BJ (cell line): ENCODE measurements at regions not wholly inside any gene's neighbourhood (a gene's known extent, or its start where the extent isn't known, plus 50 kb on each side); places are given as distances from the start of the nearest gene placed in this dataset.

Source experiments
- CTCF ChIA-PET: fragments of 350-600 bp; formaldehyde crosslinking; extraction: SDS; loops from one replicate; lab custom pipeline; 2021; ENCODE audit warnings: antibody characterized with exemption, inconsistent platforms; lab: Yijun Ruan, JAX
- POLR2A ChIA-PET: fragments of 300-600 bp; sonication (Branson Sonifier 250); formaldehyde crosslinking; extraction: SDS; loops from one replicate; lab custom pipeline; 2021; ENCODE audit warnings: antibody characterized with exemption; lab: Charles Lee
- DNase-seq: peaks from one replicate; pipeline ENCODE4 v3.0.0-alpha.2; 2011; ENCODE audit warnings: low read depth
- H3K27me3 ChIP-seq: 2 replicates; pipeline ENCODE4 v1.6.0; 2011; ENCODE audit warnings: low read length; ENCODE audit not compliant: control insufficient read depth, insufficient read depth
- H3K36me3 ChIP-seq: 2 replicates; pipeline ENCODE4 v1.5.1; 2011; ENCODE audit warnings: low read length; ENCODE audit not compliant: control insufficient read depth, insufficient read depth
- H3K4me3 ChIP-seq: 2 replicates; pipeline ENCODE4 v1.5.1; 2011; ENCODE audit warnings: low read depth, mild to moderate bottlenecking, control low read depth, low read length
- TF ChIP-seq, protein P1 (sequence below): IDR thresholded peaks from 2 replicates; pipeline ENCODE4 v1.5.1; 2011; ENCODE audit warnings: low read depth, mild to moderate bottlenecking, control low read depth, inconsistent platforms, low read length, moderate library complexity; ENCODE audit not compliant: insufficient read depth

DNA sequence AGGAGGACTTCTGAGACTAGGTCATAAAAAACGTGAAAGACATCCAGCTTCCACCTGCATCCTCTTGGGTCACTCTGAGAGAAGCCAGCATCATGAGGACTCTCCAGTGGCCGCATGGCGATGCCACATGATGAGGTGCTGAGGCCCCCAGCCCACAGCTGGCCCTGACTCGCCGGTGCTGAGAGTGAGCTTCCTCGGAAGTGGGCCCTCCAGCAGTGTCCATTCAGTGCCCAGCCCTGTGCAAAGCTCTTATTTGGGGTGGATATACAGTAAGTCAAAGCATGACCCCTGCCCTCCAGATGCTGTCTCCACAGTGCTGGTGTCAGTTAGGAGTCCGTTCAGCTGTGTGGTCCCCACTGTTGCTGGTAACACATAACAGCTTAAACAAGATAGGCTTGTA is 93.6 kb upstream of the CHST15 start:
- H3K4me3 ChIP-seq: no peak overlapping the region
- TF ChIP-seq, protein P1, sequence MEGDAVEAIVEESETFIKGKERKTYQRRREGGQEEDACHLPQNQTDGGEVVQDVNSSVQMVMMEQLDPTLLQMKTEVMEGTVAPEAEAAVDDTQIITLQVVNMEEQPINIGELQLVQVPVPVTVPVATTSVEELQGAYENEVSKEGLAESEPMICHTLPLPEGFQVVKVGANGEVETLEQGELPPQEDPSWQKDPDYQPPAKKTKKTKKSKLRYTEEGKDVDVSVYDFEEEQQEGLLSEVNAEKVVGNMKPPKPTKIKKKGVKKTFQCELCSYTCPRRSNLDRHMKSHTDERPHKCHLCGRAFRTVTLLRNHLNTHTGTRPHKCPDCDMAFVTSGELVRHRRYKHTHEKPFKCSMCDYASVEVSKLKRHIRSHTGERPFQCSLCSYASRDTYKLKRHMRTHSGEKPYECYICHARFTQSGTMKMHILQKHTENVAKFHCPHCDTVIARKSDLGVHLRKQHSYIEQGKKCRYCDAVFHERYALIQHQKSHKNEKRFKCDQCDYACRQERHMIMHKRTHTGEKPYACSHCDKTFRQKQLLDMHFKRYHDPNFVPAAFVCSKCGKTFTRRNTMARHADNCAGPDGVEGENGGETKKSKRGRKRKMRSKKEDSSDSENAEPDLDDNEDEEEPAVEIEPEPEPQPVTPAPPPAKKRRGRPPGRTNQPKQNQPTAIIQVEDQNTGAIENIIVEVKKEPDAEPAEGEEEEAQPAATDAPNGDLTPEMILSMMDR: no peak
- CTCF ChIA-PET: interaction anchor here (1.6 kb wide), 1 partner anchor 203 kb away, joined by 4 read pairs; no protein-coding TSS in a partner anchor
- no peak for DNase-seq
- no peaks in the 10 kb centered on the region for H3K36me3 ChIP-seq
- POLR2A ChIA-PET: no interaction called here
- H3K27me3 ChIP-seq: no peaks in the 10 kb centered on the region; the same call in 1 of the 2 replicates

- POLR2A ChIA-PET: no interaction called here
- TF ChIP-seq, protein P1: no peak
- no peak overlapping the region for H3K4me3 ChIP-seq
- no peaks in the 10 kb centered on the region for H3K36me3 ChIP-seq
- CTCF ChIA-PET: no interaction called here
- no peak for DNase-seq
- no peaks in the 10 kb centered on the region; the same call in 1 of the 2 replicates for H3K27me3 ChIP-seq
These were observed 91.7 kb upstream of the CHST15 start for GRCh38 chr10:124185084-124185483.

GRCh38 chr10:124184208-124184830 is 90.9 kb upstream of the CHST15 start:
- Histone ChIP-seq H3K36me3 (no peaks in the 10 kb centered on the region), H3K4me3 (no peak overlapping the region), H3K27me3 (no peaks in the 10 kb centered on the region; the same call in 1 of the 2 replicates)
- ChIA-PET CTCF (interaction anchor here (1.2 kb wide), 1 partner anchor 8 kb away, joined by 3 read pairs; no protein-coding TSS in a partner anchor), POLR2A (no interaction called here)
- no peak for DNase-seq
- TF ChIP-seq, protein P1: no peak

DNA sequence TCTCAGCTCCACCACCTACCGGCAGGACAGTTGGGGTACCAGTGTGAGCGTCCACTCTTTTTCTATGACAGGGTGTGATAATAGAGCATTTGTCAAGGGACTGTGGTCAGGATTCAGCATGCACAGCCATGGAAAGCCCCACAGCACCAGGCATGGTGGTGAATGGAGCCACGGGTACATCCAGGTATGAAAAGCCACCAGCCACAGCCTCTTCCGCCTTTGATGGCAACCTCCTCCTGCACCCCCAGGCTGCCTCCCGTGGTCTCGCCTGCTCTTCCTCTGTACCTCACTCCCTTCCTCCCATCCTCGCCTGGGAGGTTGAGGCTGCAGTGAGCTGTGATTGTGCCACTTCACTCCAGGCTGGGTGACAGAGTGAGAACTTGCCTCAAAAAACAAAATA is 90.2 kb upstream of the CHST15 start:
- ChIA-PET POLR2A (no interaction called here), CTCF (interaction anchor here (1.2 kb wide), 1 partner anchor 9 kb away, joined by 3 read pairs; no protein-coding TSS in a partner anchor)
- Histone ChIP-seq H3K36me3 (no peaks in the 10 kb centered on the region), H3K4me3 (no peak overlapping the region), H3K27me3 (no peaks in the 10 kb centered on the region; the same call in 1 of the 2 replicates)
- no peak for DNase-seq
- TF ChIP-seq, protein P1: no peak

DNA sequence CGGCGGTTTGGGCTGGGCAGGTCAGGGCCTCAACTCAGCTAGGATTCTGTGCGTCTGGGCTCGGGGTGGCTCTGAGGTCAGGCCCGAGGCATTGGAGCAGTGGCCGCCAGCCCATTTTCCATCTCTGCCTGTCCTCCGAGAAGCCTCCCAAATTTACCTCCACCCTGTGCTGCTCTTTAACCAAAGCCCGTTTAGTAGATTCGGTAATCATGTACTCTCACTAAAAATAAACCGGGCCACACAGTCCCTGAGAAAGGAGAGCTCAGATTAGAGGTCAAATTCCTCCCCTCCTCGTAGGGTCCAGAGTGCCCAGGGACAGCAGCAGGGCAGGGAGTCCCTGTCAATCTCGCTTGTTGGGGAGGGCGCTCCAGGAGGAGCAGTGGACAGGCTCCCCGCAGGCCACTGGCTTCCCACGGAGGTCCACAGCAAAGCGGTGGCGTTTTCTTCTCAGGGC is 88.7 kb upstream of the CHST15 start:
- POLR2A ChIA-PET: no interaction called here
- H3K27me3 ChIP-seq: peaks cover 3% of the 10 kb centered on the region; the same call in 1 of the 2 replicates

More for the DNA sequence above, 88.7 kb upstream of the CHST15 start:
- H3K36me3 ChIP-seq: no peaks in the 10 kb centered on the region
- CTCF ChIA-PET: no interaction called here
- no peak overlapping the region for H3K4me3 ChIP-seq
- no peak for DNase-seq
- TF ChIP-seq, protein P1: no peak
